Endothelial cell of umbilical vein (primary cell): ENCODE measurements at regions not wholly inside any gene's neighbourhood (a gene's known extent, or its start where the extent isn't known, plus 50 kb on each side); places are given as distances from the start of the nearest gene placed in this dataset.

ENCODE experiments used
- BruUV-seq: library from RNA; stranded (reverse); fragments of 400-500 nt; replicated peaks from 2 replicates; lab custom pipeline; 2021; lab: Mats Ljungman, UMichigan
- CTCF ChIA-PET: fragments of 300-600, 350-600 bp; sonication (Branson Sonifier 250); formaldehyde crosslinking; loops from one replicate; lab custom pipeline; 2021; ENCODE audit warnings: antibody characterized with exemption, inconsistent platforms; lab: Charles Lee
- POLR2A ChIA-PET: fragments of 300-600, 350-600 bp; sonication (Branson Sonifier 250); formaldehyde crosslinking; loops from one replicate; lab custom pipeline; 2021; ENCODE audit warnings: antibody characterized with exemption, inconsistent platforms; lab: Charles Lee
- DNase-seq: peaks from one replicate; pipeline ENCODE4 v3.0.0-alpha.2; 2011; ENCODE audit warnings: low read depth, low spot score
- FAIRE-seq: peaks from 2 replicates; lab custom pipeline; 2011; peaks lifted over from hg19 to GRCh38; lab: Jason Lieb, UNC
- H2AFZ ChIP-seq: 2 replicates; pipeline ENCODE4 v1.6.0; 2012; ENCODE audit warnings: low read depth, low read length, control low read depth, inconsistent platforms
- H3K27ac ChIP-seq: 2 replicates; pipeline ENCODE4 v1.5.1; 2011; ENCODE audit warnings: low read depth, mild to moderate bottlenecking, control low read depth, low read length, moderate library complexity; ENCODE audit not compliant: insufficient read depth
- H3K27me3 ChIP-seq, 2 experiments: 2 replicates each; pipeline versions ENCODE4 v1.6.0 to v1.6.1; 2011; ENCODE audit warnings: low read length in 2 of 2, mixed read lengths in 1 of 2; ENCODE audit not compliant: control insufficient read depth in 2 of 2, insufficient read depth in 2 of 2
- H3K36me3 ChIP-seq, 2 experiments: 2 replicates in 1 of 2; 3 replicates in 1 of 2; pipeline ENCODE4 v1.5.1; 2011; ENCODE audit warnings: low read length in 2 of 2, mild to moderate bottlenecking in 1 of 2, moderate library complexity in 1 of 2; ENCODE audit not compliant: control insufficient read depth in 2 of 2, insufficient read depth in 2 of 2; ENCODE audit errors: extremely low read depth in 1 of 2
- H3K4me1 ChIP-seq: 3 replicates; pipeline ENCODE4 v1.5.1; 2011; ENCODE audit warnings: mild to moderate bottlenecking, low read length; ENCODE audit not compliant: control insufficient read depth, insufficient read depth; ENCODE audit errors: extremely low read depth
- H3K4me2 ChIP-seq: 2 replicates; pipeline ENCODE4 v1.6.1; 2011; ENCODE audit warnings: low read length, control low read depth, mixed read lengths; ENCODE audit not compliant: insufficient read depth
- H3K4me3 ChIP-seq, 3 experiments: fragments of 200-600 bp in 1 of 3; sonication (generic), shearing (Covaris generic) in 1 of 3; replicated peaks in 1 of 3; 2 replicates each; pipeline ENCODE4 v1.5.1; 2011 to 2016; ENCODE audit warnings: control low read depth in 3 of 3, low read length in 3 of 3, mild to moderate bottlenecking in 2 of 3, inconsistent platforms in 1 of 3, low read depth in 1 of 3, moderate library complexity in 1 of 3; ENCODE audit not compliant: insufficient read depth in 1 of 3
- H3K79me2 ChIP-seq: 2 replicates; pipeline ENCODE4 v1.6.0; 2012; ENCODE audit warnings: low read length, inconsistent platforms; ENCODE audit not compliant: control insufficient read depth, insufficient read depth
- H3K9ac ChIP-seq: replicated peaks from 2 replicates; pipeline ENCODE3; 2011; ENCODE audit warnings: low read length, control low read depth; ENCODE audit not compliant: insufficient read depth; ENCODE audit errors: extremely low read depth
- H3K9me1 ChIP-seq: replicated peaks from 3 replicates; pipeline ENCODE4 v1.6.0; 2011; ENCODE audit warnings: mild to moderate bottlenecking, low read length; ENCODE audit not compliant: control insufficient read depth, insufficient read depth; ENCODE audit errors: extremely low read depth
- H3K9me3 ChIP-seq: replicated peaks from 2 replicates; pipeline ENCODE4 v1.5.1; 2012; ENCODE audit warnings: low read length, inconsistent platforms; ENCODE audit not compliant: control insufficient read depth, insufficient read depth
- H4K20me1 ChIP-seq: replicated peaks from 2 replicates; pipeline ENCODE3; 2011; ENCODE audit warnings: mild to moderate bottlenecking, low read length; ENCODE audit not compliant: control insufficient read depth, insufficient read depth; ENCODE audit errors: extremely low read depth
- EZH2 ChIP-seq: IDR thresholded peaks from 2 replicates; pipeline ENCODE4 v1.6.1; 2012; ENCODE audit warnings: borderline replicate concordance, low read depth, mild to moderate bottlenecking, moderate library complexity, low read length, inconsistent platforms; ENCODE audit not compliant: severe bottlenecking
- FOS ChIP-seq: IDR thresholded peaks from 2 replicates; pipeline ENCODE4 v1.6.1; 2011; ENCODE audit warnings: mild to moderate bottlenecking, low read length, moderate library complexity, borderline replicate concordance; ENCODE audit not compliant: insufficient read depth
- GATA2 ChIP-seq: IDR thresholded peaks from 2 replicates; pipeline ENCODE4 v1.7.0; 2011; ENCODE audit warnings: low read depth, mild to moderate bottlenecking, moderate library complexity, mixed read lengths, low read length; ENCODE audit not compliant: insufficient read length, insufficient read depth
- JUN ChIP-seq: IDR thresholded peaks from 2 replicates; pipeline ENCODE4 v1.6.1; 2011; ENCODE audit warnings: borderline replicate concordance, low read depth; ENCODE audit not compliant: insufficient read length, insufficient read depth
- MYC ChIP-seq: IDR thresholded peaks from one replicate; pipeline ENCODE4 v1.6.1; 2011; ENCODE audit warnings: mild to moderate bottlenecking, low read depth, low read length
- POLR2A ChIP-seq: IDR thresholded peaks from 2 replicates; pipeline ENCODE4 v1.6.1; 2012; ENCODE audit warnings: low read depth, mild to moderate bottlenecking, control low read depth, low read length
- POLR2AphosphoS5 ChIP-seq: IDR thresholded peaks from 2 replicates; pipeline ENCODE4 v1.6.1; 2012; ENCODE audit warnings: low read depth, mild to moderate bottlenecking, control low read depth, low read length, moderate library complexity; ENCODE audit not compliant: insufficient read depth
- dilution Hi-C: fragments of 300-500 bp; cut with MboI; formaldehyde crosslinking; loops from one replicate; pipeline ENCODE4 v1.15.0; 2019; ENCODE audit warnings: low sequenced_read_pairs; ENCODE audit not compliant: extremely low pct_ligation_motif_present
- intact Hi-C: fragments of 100-400 bp; cut with micrococcal nuclease; formaldehyde crosslinking; loops from one replicate; pipeline ENCODE4 v1.10.0; 2022
- TF ChIP-seq, protein P1 (sequence below), 2 donors: IDR thresholded peaks; 1 replicate in 1 of 2; 2 replicates in 1 of 2; pipeline ENCODE4 v1.5.1; 2011; ENCODE audit warnings: low read length in 2 of 2, mild to moderate bottlenecking in 2 of 2, moderate library complexity in 2 of 2, control low read depth in 1 of 2, inconsistent platforms in 1 of 2, low read depth in 1 of 2; ENCODE audit not compliant: insufficient read depth in 1 of 2; ENCODE audit errors: extremely low read depth in 1 of 2
- TF ChIP-seq, protein P2 (sequence below): IDR thresholded peaks from 2 replicates; pipeline ENCODE4 v1.6.1; 2011; ENCODE audit not compliant: insufficient read depth, insufficient read length

DNA sequence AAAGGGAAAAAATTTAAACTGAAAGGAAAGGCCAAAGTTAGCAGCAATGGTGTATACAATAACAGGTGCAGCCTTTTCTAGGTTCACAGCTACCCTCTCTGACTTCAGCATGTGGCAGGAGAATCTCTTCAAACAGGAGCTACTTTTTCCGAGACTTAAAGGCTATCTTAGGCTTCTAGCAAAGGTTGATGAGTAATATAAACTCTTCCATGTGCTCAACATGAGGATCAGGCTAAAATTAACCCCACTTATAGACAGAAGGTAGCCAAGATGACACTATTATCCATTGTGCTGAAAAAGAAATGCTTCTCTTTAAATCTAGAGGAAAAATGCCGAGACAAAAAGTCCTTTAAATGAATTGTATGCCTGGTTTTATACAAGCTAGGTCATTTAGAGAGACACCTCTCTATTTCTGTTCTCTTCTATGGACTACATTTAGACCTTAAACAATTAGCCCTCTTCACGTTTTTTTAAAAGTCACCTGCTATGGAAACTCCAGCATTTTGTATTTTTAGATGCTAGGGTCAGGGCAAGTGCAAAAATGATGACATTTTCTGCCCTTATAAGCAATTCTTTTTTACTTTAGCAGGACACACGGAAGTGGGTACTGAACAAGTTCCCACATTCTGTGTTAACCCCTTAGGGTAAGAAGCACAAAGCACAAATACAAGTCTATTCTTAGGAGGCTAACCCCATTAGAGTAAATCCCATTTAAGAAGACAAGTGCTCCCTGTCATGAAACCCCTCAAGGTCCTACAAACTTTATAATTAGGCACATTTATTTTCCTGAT is 216.8 kb upstream of the CITED2 start:
- H2AFZ ChIP-seq: no peak overlapping the region
- H3K4me3 ChIP-seq: no peak overlapping the region
- H3K4me1 ChIP-seq: peaks cover 22% of the 10 kb centered on the region
- no peaks in the 10 kb centered on the region for H3K9me1 ChIP-seq
- no peaks in the 10 kb centered on the region for H3K9me3 ChIP-seq
- no peak overlapping the region for H3K4me2 ChIP-seq
- H3K36me3 ChIP-seq: no peaks in the 10 kb centered on the region
- no peak for DNase-seq
- dilution Hi-C loops: no loop called here
- H3K79me2 ChIP-seq: no peaks in the 10 kb centered on the region
- BruUV-seq: no TSS peak
- TF ChIP-seq, protein P1, sequence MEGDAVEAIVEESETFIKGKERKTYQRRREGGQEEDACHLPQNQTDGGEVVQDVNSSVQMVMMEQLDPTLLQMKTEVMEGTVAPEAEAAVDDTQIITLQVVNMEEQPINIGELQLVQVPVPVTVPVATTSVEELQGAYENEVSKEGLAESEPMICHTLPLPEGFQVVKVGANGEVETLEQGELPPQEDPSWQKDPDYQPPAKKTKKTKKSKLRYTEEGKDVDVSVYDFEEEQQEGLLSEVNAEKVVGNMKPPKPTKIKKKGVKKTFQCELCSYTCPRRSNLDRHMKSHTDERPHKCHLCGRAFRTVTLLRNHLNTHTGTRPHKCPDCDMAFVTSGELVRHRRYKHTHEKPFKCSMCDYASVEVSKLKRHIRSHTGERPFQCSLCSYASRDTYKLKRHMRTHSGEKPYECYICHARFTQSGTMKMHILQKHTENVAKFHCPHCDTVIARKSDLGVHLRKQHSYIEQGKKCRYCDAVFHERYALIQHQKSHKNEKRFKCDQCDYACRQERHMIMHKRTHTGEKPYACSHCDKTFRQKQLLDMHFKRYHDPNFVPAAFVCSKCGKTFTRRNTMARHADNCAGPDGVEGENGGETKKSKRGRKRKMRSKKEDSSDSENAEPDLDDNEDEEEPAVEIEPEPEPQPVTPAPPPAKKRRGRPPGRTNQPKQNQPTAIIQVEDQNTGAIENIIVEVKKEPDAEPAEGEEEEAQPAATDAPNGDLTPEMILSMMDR (IDR thresholded peaks at IDR 0.05; ENCODE audit: extremely low read depth in 1 of 2, insufficient read depth in 1 of 2, low read depth in 1 of 2, low read length in 2 of 2): no peak
- no peak for TF ChIP-seq POLR2A
- TF ChIP-seq GATA2: no peak
- TF ChIP-seq EZH2: no peak
- TF ChIP-seq JUN: no peak
- TF ChIP-seq POLR2AphosphoS5: no peak
- no peak for TF ChIP-seq MYC
- TF ChIP-seq, protein P2, sequence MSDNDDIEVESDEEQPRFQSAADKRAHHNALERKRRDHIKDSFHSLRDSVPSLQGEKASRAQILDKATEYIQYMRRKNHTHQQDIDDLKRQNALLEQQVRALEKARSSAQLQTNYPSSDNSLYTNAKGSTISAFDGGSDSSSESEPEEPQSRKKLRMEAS: no peak
- TF ChIP-seq FOS: no peak
- intact Hi-C loops: no loop called here
- no peaks in the 10 kb centered on the region for H3K27me3 ChIP-seq
- no peak for FAIRE-seq
- CTCF ChIA-PET: interaction anchor here (1.4 kb wide), 1 partner anchor 9 kb away, joined by 3 read pairs; no protein-coding TSS in a partner anchor
- no peak overlapping the region for H3K9ac ChIP-seq
- POLR2A ChIA-PET: no interaction called here
- no peak overlapping the region for H3K27ac ChIP-seq
- H4K20me1 ChIP-seq: no peaks in the 10 kb centered on the region
